Endothelial cell of umbilical vein (primary cell): ENCODE measurements at regions not wholly inside any gene's neighbourhood (a gene's known extent, or its start where the extent isn't known, plus 50 kb on each side); places are given as distances from the start of the nearest gene placed in this dataset.

Source experiments
- BruUV-seq: library from RNA; stranded (reverse); fragments of 400-500 nt; replicated peaks from 2 replicates; lab custom pipeline; 2021; lab: Mats Ljungman, UMichigan
- CTCF ChIA-PET: fragments of 300-600, 350-600 bp; sonication (Branson Sonifier 250); formaldehyde crosslinking; loops from one replicate; lab custom pipeline; 2021; ENCODE audit warnings: antibody characterized with exemption, inconsistent platforms; lab: Charles Lee
- POLR2A ChIA-PET: fragments of 300-600, 350-600 bp; sonication (Branson Sonifier 250); formaldehyde crosslinking; loops from one replicate; lab custom pipeline; 2021; ENCODE audit warnings: antibody characterized with exemption, inconsistent platforms; lab: Charles Lee
- DNase-seq: peaks from one replicate; pipeline ENCODE4 v3.0.0-alpha.2; 2011; ENCODE audit warnings: low read depth, low spot score
- FAIRE-seq: peaks from 2 replicates; lab custom pipeline; 2011; peaks lifted over from hg19 to GRCh38; lab: Jason Lieb, UNC
- H2AFZ ChIP-seq: 2 replicates; pipeline ENCODE4 v1.6.0; 2012; ENCODE audit warnings: low read depth, low read length, control low read depth, inconsistent platforms
- H3K27ac ChIP-seq: 2 replicates; pipeline ENCODE4 v1.5.1; 2011; ENCODE audit warnings: low read depth, mild to moderate bottlenecking, control low read depth, low read length, moderate library complexity; ENCODE audit not compliant: insufficient read depth
- H3K27me3 ChIP-seq, 2 experiments: 2 replicates each; pipeline versions ENCODE4 v1.6.0 to v1.6.1; 2011; ENCODE audit warnings: low read length in 2 of 2, mixed read lengths in 1 of 2; ENCODE audit not compliant: control insufficient read depth in 2 of 2, insufficient read depth in 2 of 2
- H3K36me3 ChIP-seq, 2 experiments: 2 replicates in 1 of 2; 3 replicates in 1 of 2; pipeline ENCODE4 v1.5.1; 2011; ENCODE audit warnings: low read length in 2 of 2, mild to moderate bottlenecking in 1 of 2, moderate library complexity in 1 of 2; ENCODE audit not compliant: control insufficient read depth in 2 of 2, insufficient read depth in 2 of 2; ENCODE audit errors: extremely low read depth in 1 of 2
- H3K4me1 ChIP-seq: 3 replicates; pipeline ENCODE4 v1.5.1; 2011; ENCODE audit warnings: mild to moderate bottlenecking, low read length; ENCODE audit not compliant: control insufficient read depth, insufficient read depth; ENCODE audit errors: extremely low read depth
- H3K4me2 ChIP-seq: 2 replicates; pipeline ENCODE4 v1.6.1; 2011; ENCODE audit warnings: low read length, control low read depth, mixed read lengths; ENCODE audit not compliant: insufficient read depth
- H3K4me3 ChIP-seq, 3 experiments: fragments of 200-600 bp in 1 of 3; sonication (generic), shearing (Covaris generic) in 1 of 3; replicated peaks in 1 of 3; 2 replicates each; pipeline ENCODE4 v1.5.1; 2011 to 2016; ENCODE audit warnings: control low read depth in 3 of 3, low read length in 3 of 3, mild to moderate bottlenecking in 2 of 3, inconsistent platforms in 1 of 3, low read depth in 1 of 3, moderate library complexity in 1 of 3; ENCODE audit not compliant: insufficient read depth in 1 of 3
- H3K79me2 ChIP-seq: 2 replicates; pipeline ENCODE4 v1.6.0; 2012; ENCODE audit warnings: low read length, inconsistent platforms; ENCODE audit not compliant: control insufficient read depth, insufficient read depth
- H3K9ac ChIP-seq: replicated peaks from 2 replicates; pipeline ENCODE3; 2011; ENCODE audit warnings: low read length, control low read depth; ENCODE audit not compliant: insufficient read depth; ENCODE audit errors: extremely low read depth
- H3K9me1 ChIP-seq: replicated peaks from 3 replicates; pipeline ENCODE4 v1.6.0; 2011; ENCODE audit warnings: mild to moderate bottlenecking, low read length; ENCODE audit not compliant: control insufficient read depth, insufficient read depth; ENCODE audit errors: extremely low read depth
- H3K9me3 ChIP-seq: replicated peaks from 2 replicates; pipeline ENCODE4 v1.5.1; 2012; ENCODE audit warnings: low read length, inconsistent platforms; ENCODE audit not compliant: control insufficient read depth, insufficient read depth
- H4K20me1 ChIP-seq: replicated peaks from 2 replicates; pipeline ENCODE3; 2011; ENCODE audit warnings: mild to moderate bottlenecking, low read length; ENCODE audit not compliant: control insufficient read depth, insufficient read depth; ENCODE audit errors: extremely low read depth
- CTCF ChIP-seq, 2 donors: IDR thresholded peaks; 1 replicate in 1 of 2; 2 replicates in 1 of 2; pipeline ENCODE4 v1.5.1; 2011; ENCODE audit warnings: low read length in 2 of 2, mild to moderate bottlenecking in 2 of 2, moderate library complexity in 2 of 2, control low read depth in 1 of 2, inconsistent platforms in 1 of 2, low read depth in 1 of 2; ENCODE audit not compliant: insufficient read depth in 1 of 2; ENCODE audit errors: extremely low read depth in 1 of 2
- EZH2 ChIP-seq: IDR thresholded peaks from 2 replicates; pipeline ENCODE4 v1.6.1; 2012; ENCODE audit warnings: borderline replicate concordance, low read depth, mild to moderate bottlenecking, moderate library complexity, low read length, inconsistent platforms; ENCODE audit not compliant: severe bottlenecking
- FOS ChIP-seq: IDR thresholded peaks from 2 replicates; pipeline ENCODE4 v1.6.1; 2011; ENCODE audit warnings: mild to moderate bottlenecking, low read length, moderate library complexity, borderline replicate concordance; ENCODE audit not compliant: insufficient read depth
- GATA2 ChIP-seq: IDR thresholded peaks from 2 replicates; pipeline ENCODE4 v1.7.0; 2011; ENCODE audit warnings: low read depth, mild to moderate bottlenecking, moderate library complexity, mixed read lengths, low read length; ENCODE audit not compliant: insufficient read length, insufficient read depth
- JUN ChIP-seq: IDR thresholded peaks from 2 replicates; pipeline ENCODE4 v1.6.1; 2011; ENCODE audit warnings: borderline replicate concordance, low read depth; ENCODE audit not compliant: insufficient read length, insufficient read depth
- MAX ChIP-seq: IDR thresholded peaks from 2 replicates; pipeline ENCODE4 v1.6.1; 2011; ENCODE audit not compliant: insufficient read depth, insufficient read length
- MYC ChIP-seq: IDR thresholded peaks from one replicate; pipeline ENCODE4 v1.6.1; 2011; ENCODE audit warnings: mild to moderate bottlenecking, low read depth, low read length
- POLR2A ChIP-seq: IDR thresholded peaks from 2 replicates; pipeline ENCODE4 v1.6.1; 2012; ENCODE audit warnings: low read depth, mild to moderate bottlenecking, control low read depth, low read length
- POLR2AphosphoS5 ChIP-seq: IDR thresholded peaks from 2 replicates; pipeline ENCODE4 v1.6.1; 2012; ENCODE audit warnings: low read depth, mild to moderate bottlenecking, control low read depth, low read length, moderate library complexity; ENCODE audit not compliant: insufficient read depth
- dilution Hi-C: fragments of 300-500 bp; cut with MboI; formaldehyde crosslinking; loops from one replicate; pipeline ENCODE4 v1.15.0; 2019; ENCODE audit warnings: low sequenced_read_pairs; ENCODE audit not compliant: extremely low pct_ligation_motif_present
- intact Hi-C: fragments of 100-400 bp; cut with micrococcal nuclease; formaldehyde crosslinking; loops from one replicate; pipeline ENCODE4 v1.10.0; 2022

GRCh38 chr11:119533462-119533861 is 110.5 kb upstream of the THY1 start:
- TF ChIP-seq MYC (no peak), EZH2 (no peak), FOS (no peak), GATA2 (no peak), CTCF (IDR thresholded peaks at IDR 0.05; ENCODE audit: extremely low read depth in 1 of 2, insufficient read depth in 1 of 2, low read depth in 1 of 2, low read length in 2 of 2) (no peak), MAX (no peak), JUN (no peak), POLR2AphosphoS5 (no peak), POLR2A (no peak)
- FAIRE-seq: no peak
- Histone ChIP-seq H3K9ac (no peak overlapping the region), H3K36me3 (no peaks in the 10 kb centered on the region), H2AFZ (no peak overlapping the region), H3K27me3 (peaks cover 0 to 2% of the 10 kb centered on the region in 2 experiments), H3K4me3 (no peak overlapping the region), H3K4me1 (no peaks in the 10 kb centered on the region), H3K4me2 (no peak overlapping the region), H3K27ac (no peak overlapping the region), H3K79me2 (no peaks in the 10 kb centered on the region), H3K9me3 (no peaks in the 10 kb centered on the region), H4K20me1 (no peaks in the 10 kb centered on the region), H3K9me1 (no peaks in the 10 kb centered on the region)
- CTCF ChIA-PET: interaction anchor here (1.0 to 1.3 kb wide), 3 partner anchors 53 to 85 kb away, joined by 3 to 4 read pairs (median 4); no protein-coding TSS in a partner anchor
- intact Hi-C loops: no loop called here
- dilution Hi-C loops: no loop called here
- DNase-seq: no peak
- POLR2A ChIA-PET: no interaction called here
- no TSS peak for BruUV-seq
